Stimulated activated naive CD4-positive, alpha-beta T cell (primary cell): ENCODE measurements at regions not wholly inside any gene's neighbourhood (a gene's known extent, or its start where the extent isn't known, plus 50 kb on each side); places are given as distances from the start of the nearest gene placed in this dataset.
A peak's percentile ranks its signal among the peaks of the same experiment; 100 is the strongest.
"Not testable (repeated sequence)": the region's sequence is repeated elsewhere in the genome, so short reads cannot be mapped to it uniquely, and the experiment has no call there.

Source experiments
- DNase-seq, 6 experiments: peaks; one replicate each; lab custom pipeline; 2025; lab: John Stamatoyannopoulos, UW

- DNase-seq = no peak
Observed at GRCh38 chr6:30832864-30833263, 51.5 kb upstream of the DDR1 start.

- peak in 1 of 6 experiments; percentile 11 for DNase-seq
Observed at GRCh38 chr6:30830438-30830837, 53.9 kb upstream of the DDR1 start.

- peak in 2 of 6 experiments; percentile 10 to 16 for DNase-seq
Observed at GRCh38 chr6:30829639-30830255, 54.6 kb upstream of the DDR1 start.

GRCh38 chr6:30829033-30829432 lies 55.3 kb upstream of the DDR1 start:
- no peak for DNase-seq

- DNase-seq = peak; percentile 57 to 85 (median 70)
Observed at GRCh38 chr6:30828027-30828962, 56.0 kb upstream of the DDR1 start.

GRCh38 chr6:30826961-30827342 lies 57.4 kb upstream of the DDR1 start:
- no peak for DNase-seq

- no peak for DNase-seq
Observed at GRCh38 chr6:30824698-30825097, 59.6 kb upstream of the DDR1 start.

- no peak for DNase-seq
Observed at GRCh38 chr6:30823534-30823865, 60.8 kb upstream of the DDR1 start.

GRCh38 chr6:30821862-30822784 lies 62.2 kb upstream of the DDR1 start:
- DNase-seq = peak in 2 of 6 experiments; percentile 16 to 18

GRCh38 chr6:30820193-30820592 lies 64.1 kb upstream of the DDR1 start:
- DNase-seq = no peak

GRCh38 chr6:30819297-30819917 lies 64.9 kb upstream of the DDR1 start:
- no peak for DNase-seq

- no peak for DNase-seq
Observed at GRCh38 chr6:30818391-30818841, 65.9 kb upstream of the DDR1 start.

GRCh38 chr6:30816791-30817739 lies 67.3 kb upstream of the DDR1 start:
- DNase-seq = no peak

- DNase-seq = not testable (repeated sequence)
Observed at GRCh38 chr6:30816296-30816695, 68.0 kb upstream of the DDR1 start.

- not testable (repeated sequence) for DNase-seq
Observed at GRCh38 chr6:30815041-30815742, 69.1 kb upstream of the DDR1 start.

- peak in 1 of 6 experiments; percentile 8 for DNase-seq
Observed at GRCh38 chr6:30814146-30815040, 69.9 kb upstream of the DDR1 start.

- no peak for DNase-seq
Observed at GRCh38 chr6:30813631-30814145, 69.3 kb upstream of the IER3 start.

- DNase-seq = peak in 2 of 6 experiments; percentile 10 to 14
Observed at GRCh38 chr6:30810813-30811339, 66.5 kb upstream of the IER3 start.
